ENCODE measurements at regions not wholly inside any gene's neighbourhood (a gene's known extent, or its start where the extent isn't known, plus 50 kb on each side); places are given as distances from the start of the nearest gene placed in this dataset.

GRCh38 chr9:89701221-89701798 is 96.5 kb downstream of the GADD45G start:
- TF ChIP-seq CTCF (IDR thresholded peaks at IDR 0.05; ENCODE audit: low read length, missing control alignments) = no peak
- H3K4me3 ChIP-seq (replicated peaks; ENCODE audit: low read depth, low read length) = no peak overlapping the region
- DNase-seq (ENCODE audit: low read depth) = no peak

- peak; percentile 4 for DNase-seq (ENCODE audit: low read depth)
- H3K4me3 ChIP-seq (replicated peaks; ENCODE audit: low read depth, low read length) = no peak overlapping the region
- TF ChIP-seq CTCF (IDR thresholded peaks at IDR 0.05; ENCODE audit: low read length, missing control alignments) = no peak
Measured at GRCh38 chr9:89702401-89702800, 97.6 kb downstream of the GADD45G start.

GRCh38 chr9:89705651-89706050 is 100.8 kb downstream of the GADD45G start:
- DNase-seq (ENCODE audit: low read depth) = no peak
- H3K4me3 ChIP-seq (replicated peaks; ENCODE audit: low read depth, low read length) = no peak overlapping the region
- no peak for TF ChIP-seq CTCF (IDR thresholded peaks at IDR 0.05; ENCODE audit: low read length, missing control alignments)

GRCh38 chr9:89706086-89706485 is 101.3 kb downstream of the GADD45G start:
- no peak overlapping the region for H3K4me3 ChIP-seq (replicated peaks; ENCODE audit: low read depth, low read length)
- DNase-seq (ENCODE audit: low read depth) = no peak
- no peak for TF ChIP-seq CTCF (IDR thresholded peaks at IDR 0.05; ENCODE audit: low read length, missing control alignments)

GRCh38 chr9:89706731-89707191 is 101.9 kb downstream of the GADD45G start:
- H3K4me3 ChIP-seq (replicated peaks; ENCODE audit: low read depth, low read length) = no peak overlapping the region
- TF ChIP-seq CTCF (IDR thresholded peaks at IDR 0.05; ENCODE audit: low read length, missing control alignments) = no peak
- no peak for DNase-seq (ENCODE audit: low read depth)

- no peak for TF ChIP-seq CTCF (IDR thresholded peaks at IDR 0.05; ENCODE audit: low read length, missing control alignments)
- no peak overlapping the region for H3K4me3 ChIP-seq (replicated peaks; ENCODE audit: low read depth, low read length)
- peak; percentile 13 for DNase-seq (ENCODE audit: low read depth)
Measured at GRCh38 chr9:89710697-89711096, 105.9 kb downstream of the GADD45G start.

- TF ChIP-seq CTCF (IDR thresholded peaks at IDR 0.05; ENCODE audit: low read length, missing control alignments) = no peak
- DNase-seq (ENCODE audit: low read depth) = no peak
- no peak overlapping the region for H3K4me3 ChIP-seq (replicated peaks; ENCODE audit: low read depth, low read length)
Measured at GRCh38 chr9:89711866-89712265, 107.1 kb downstream of the GADD45G start.
